GM13976 (cell line): ENCODE measurements at regions not wholly inside any gene's neighbourhood (a gene's known extent, or its start where the extent isn't known, plus 50 kb on each side); places are given as distances from the start of the nearest gene placed in this dataset.

Experiments
- DNase-seq: peaks from one replicate; pipeline ENCODE4 v3.0.0; 2012; ENCODE audit warnings: low spot score
- CTCF ChIP-seq: IDR thresholded peaks from 2 replicates; pipeline ENCODE4 v1.5.1; 2012; ENCODE audit warnings: borderline replicate concordance, mild to moderate bottlenecking; ENCODE audit not compliant: insufficient read depth; ENCODE audit errors: extremely low read depth, missing control alignments, control extremely low read depth
- in situ Hi-C: fragments of 300-500 bp; cut with MboI; formaldehyde crosslinking; loops from one replicate; pipeline ENCODE4 v1.12.0; 2022; ENCODE audit warnings: low sequenced_read_pairs, mixed read lengths, inconsistent platforms; ENCODE audit not compliant: unreplicated experiment

- no peak for DNase-seq
- in situ Hi-C loops: no loop called here
- TF ChIP-seq CTCF: no peak
These were observed 233.2 kb downstream of the RPLP1 start for GRCh38 chr15:69685512-69686452.

DNA sequence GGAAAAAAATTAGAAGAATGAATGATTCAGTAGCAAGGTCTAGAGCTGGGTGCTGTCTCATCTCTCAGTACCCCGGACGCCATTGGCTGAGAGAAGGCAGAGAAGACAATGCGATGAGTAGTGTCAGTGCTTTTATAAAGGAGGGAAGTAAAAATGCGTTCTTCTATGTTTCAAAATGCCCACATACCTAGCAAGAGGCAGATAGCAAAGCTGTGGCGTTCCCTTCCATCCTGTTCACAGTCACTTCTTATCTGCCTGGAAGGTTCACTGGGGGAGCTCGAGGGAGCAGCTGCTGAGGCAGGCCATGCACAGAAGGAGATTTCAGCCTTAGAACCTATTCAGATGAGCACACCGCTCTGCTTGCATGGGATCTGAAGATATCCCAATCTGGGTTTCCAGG lies 234.0 kb downstream of the RPLP1 start:
- DNase-seq: no peak
- in situ Hi-C loops: no loop called here
- no peak for TF ChIP-seq CTCF

DNA sequence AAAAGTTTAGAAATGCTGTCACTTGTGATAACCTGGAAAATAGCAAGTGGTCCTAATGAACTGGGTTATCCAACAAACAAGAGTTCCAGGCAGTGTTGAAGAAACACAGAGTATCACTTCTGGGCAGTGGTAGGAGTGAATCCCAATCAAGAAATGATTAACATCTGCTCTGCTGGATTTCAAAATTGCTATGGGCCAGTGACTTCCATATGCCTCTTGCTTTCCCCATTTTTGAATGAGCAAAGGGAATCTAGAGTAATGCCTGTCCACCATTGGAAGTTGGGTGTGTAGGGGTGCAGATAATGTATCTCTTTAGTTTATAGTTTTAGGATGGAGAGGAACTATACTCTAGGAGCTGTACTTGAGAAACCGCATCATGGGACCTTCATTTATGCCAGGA lies 236.5 kb downstream of the RPLP1 start:
- in situ Hi-C loops: no loop called here
- TF ChIP-seq CTCF: no peak
- no peak for DNase-seq

DNA sequence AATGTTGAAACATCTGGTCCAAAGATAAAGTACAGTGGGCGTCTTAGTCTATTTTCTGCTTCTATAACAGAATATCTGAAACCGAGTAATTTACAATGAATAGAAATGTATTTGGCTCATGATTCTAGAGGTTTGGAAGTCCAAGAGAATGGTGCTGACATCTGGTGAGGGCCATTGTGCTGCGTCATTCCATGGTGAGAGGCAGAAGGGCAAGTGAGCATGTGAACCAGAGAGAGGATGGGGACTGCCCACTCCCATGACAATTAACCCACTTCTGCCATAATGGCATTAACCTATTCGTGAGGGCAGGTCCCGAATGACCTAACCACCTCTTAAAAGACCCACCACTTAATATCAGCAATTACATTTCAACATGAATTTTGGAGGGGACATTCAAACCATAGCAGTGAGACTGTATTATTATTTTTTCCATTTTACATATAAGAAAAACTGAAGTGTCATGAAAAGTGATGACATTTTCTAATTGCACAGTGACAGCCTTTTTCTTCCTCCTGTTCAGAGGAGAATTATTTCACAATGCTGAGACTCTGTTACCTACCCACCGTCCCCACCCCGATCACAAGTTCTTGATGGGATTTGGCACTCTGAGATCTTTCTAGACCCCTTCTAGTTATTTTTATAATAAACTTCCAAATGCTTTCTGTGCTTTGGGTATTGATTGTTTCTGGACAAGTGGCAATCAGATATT lies 238.8 kb downstream of the RPLP1 start:
- in situ Hi-C loops: no loop called here
- no peak for DNase-seq
- TF ChIP-seq CTCF: no peak

DNA sequence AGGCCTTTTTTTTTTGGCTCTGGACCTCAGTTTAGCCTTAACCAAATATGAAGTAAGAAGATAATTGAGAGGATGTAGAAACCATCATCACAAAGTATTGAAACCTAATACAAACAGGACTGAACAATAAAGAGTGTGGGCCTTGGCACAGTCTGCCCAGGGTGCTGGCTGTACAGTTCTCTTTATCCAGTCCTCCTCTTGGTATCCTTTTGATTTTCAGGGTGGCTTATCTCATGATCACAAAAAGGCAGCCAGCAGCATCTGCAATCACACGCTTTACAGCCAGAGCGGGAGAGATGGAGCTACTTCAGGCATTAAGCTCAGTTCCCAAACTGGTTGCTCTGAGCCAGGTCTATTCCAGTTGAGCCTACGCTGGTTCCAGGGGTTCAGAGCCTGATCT lies 239.7 kb downstream of the RPLP1 start:
- DNase-seq: no peak
- in situ Hi-C loops: no loop called here
- no peak for TF ChIP-seq CTCF

- in situ Hi-C loops: no loop called here
- no peak for DNase-seq
These were observed 240.4 kb downstream of the RPLP1 start for GRCh38 chr15:69693059-69693458.

More at GRCh38 chr15:69693059-69693458, 240.4 kb downstream of the RPLP1 start:
- no peak for TF ChIP-seq CTCF
